HG02981 (cell line): ENCODE measurements at regions not wholly inside any gene's neighbourhood (a gene's known extent, or its start where the extent isn't known, plus 50 kb on each side); places are given as distances from the start of the nearest gene placed in this dataset.

Experiments
- ATAC-seq: cut with Tn5 transposase; IDR thresholded peaks from one replicate; pipeline ENCODE4 v1.9.1; 2021; ENCODE audit warnings: mild to moderate bottlenecking, moderate library complexity; ENCODE audit not compliant: unreplicated experiment

DNA sequence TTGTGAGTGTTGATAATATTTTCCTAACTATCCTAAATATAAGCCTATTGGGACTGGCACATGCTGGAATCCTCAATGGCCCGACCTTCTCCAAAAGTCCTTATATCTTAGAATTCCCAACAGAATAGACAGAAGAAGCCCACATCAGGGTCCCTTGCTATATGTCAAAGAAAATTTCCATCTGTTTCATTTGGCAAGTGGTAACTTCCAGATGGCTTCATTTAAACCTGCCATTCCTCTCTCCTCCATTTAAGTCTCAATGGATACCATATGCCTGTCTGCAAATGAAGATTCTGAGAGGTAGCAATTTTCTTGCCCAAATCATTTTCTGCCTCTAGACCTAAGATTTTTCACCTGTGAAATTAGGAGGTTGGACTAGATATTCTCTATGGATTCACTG, 73.1 kb upstream of the KCNA4 start:
- ATAC-seq = no peak

DNA sequence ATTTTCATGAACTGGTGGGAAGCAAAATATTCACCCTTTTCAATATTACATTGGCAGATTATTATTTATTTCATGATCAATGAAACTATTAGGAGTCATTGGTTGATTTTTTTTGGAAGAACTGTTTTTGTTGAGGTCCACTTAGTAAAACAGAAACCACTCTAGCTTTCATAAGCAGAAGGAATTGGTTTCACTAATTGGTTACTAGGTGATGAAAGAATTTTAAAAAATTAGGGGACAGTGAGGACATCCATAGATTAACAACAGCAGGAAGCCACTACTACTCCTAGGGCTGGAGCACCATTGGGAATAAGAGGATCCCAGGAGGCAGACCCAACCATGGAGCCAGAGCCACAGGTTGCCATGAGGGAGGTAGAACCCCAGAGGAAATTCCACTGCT, 74.4 kb upstream of the KCNA4 start:
- no peak for ATAC-seq

GRCh38 chr11:30091737-30092136, 74.9 kb upstream of the KCNA4 start:
- ATAC-seq = peak; percentile 76

DNA sequence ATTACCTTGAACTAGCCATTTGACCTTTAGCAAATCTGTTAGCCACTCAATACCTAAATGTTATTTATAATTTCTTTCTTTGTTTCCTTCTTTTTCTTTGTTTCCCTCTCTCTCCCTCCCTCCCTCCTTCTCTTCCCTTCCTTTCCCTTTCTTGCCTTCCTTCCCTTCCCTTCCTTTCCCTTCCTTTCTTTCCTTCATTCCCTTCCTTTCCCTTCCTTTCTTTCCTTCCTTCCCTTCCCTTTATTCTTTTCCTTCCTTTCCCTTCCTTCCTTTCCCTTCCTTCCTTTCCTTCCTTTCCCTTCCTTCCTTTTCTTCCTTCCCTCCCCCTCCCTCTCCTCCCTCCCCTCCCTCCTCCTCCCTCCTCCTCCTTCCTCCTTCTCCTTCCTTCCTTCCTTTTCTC, 75.7 kb upstream of the KCNA4 start:
- no peak for ATAC-seq

GRCh38 chr11:30100495-30100894, 83.7 kb upstream of the KCNA4 start:
- no peak for ATAC-seq

GRCh38 chr11:30106222-30107181, 89.7 kb upstream of the KCNA4 start:
- ATAC-seq = no peak

- ATAC-seq = no peak
Measured at GRCh38 chr11:30107899-30108298, 91.1 kb upstream of the KCNA4 start.

DNA sequence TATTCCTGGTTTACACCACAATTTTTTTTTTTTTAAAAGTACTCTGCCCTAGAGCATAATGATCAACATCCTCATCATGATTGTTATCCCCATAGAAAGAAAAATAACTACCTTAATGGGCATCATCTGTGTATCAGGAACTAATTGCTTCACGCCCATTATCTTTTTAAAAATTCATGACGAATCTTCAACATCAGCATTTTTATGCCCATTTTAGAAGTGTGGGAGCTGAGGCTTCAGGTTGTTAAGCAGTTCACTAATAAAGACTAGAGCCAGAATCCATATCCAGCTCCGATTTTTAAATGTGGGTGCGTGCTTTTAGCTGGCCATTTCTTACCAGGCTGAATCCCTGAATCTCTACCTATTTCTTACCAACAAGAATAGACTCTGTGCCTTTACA, 92.9 kb upstream of the KCNA4 start:
- ATAC-seq = no peak

GRCh38 chr11:30110691-30111090, 93.9 kb upstream of the KCNA4 start:
- no peak for ATAC-seq

DNA sequence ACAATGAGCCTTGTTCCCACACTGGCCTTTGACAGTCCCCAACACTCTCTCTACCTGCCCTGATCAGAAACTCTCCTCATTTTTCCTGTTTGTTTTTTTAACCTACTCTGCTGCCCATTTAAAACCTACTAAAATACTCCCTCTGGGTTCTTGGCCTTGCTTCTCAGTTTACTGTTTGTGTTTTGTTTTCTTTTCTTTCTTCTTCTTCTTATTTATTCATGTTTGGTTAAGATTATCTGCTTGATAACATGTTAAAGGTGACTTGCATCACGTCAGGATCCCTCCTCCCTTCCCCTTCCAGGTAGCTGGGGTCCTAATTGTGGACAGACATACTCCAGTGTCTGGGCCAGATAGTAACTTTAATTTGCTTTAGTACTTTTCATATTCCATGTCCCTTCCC, 95.0 kb upstream of the KCNA4 start:
- no peak for ATAC-seq

GRCh38 chr11:30113326-30113898, 96.6 kb upstream of the KCNA4 start:
- no peak for ATAC-seq

DNA sequence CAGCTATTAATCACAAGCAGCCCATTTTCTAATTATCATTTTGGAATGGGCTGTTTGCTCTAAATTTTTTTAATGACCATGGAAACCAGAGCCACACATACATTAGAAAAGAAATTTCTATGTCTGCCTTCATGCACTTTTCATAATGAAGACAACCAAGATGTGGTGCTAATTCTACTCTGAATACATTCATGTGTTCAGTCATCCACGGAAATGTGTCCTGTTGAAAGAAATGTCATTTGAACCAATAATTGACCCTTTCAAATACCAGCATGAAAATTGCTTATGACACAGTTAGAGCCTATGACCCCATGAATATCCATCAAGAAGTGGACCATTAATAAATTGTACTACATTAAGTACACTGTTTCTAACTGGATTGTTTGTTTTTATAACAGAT, 99.7 kb upstream of the KCNA4 start:
- no peak for ATAC-seq

DNA sequence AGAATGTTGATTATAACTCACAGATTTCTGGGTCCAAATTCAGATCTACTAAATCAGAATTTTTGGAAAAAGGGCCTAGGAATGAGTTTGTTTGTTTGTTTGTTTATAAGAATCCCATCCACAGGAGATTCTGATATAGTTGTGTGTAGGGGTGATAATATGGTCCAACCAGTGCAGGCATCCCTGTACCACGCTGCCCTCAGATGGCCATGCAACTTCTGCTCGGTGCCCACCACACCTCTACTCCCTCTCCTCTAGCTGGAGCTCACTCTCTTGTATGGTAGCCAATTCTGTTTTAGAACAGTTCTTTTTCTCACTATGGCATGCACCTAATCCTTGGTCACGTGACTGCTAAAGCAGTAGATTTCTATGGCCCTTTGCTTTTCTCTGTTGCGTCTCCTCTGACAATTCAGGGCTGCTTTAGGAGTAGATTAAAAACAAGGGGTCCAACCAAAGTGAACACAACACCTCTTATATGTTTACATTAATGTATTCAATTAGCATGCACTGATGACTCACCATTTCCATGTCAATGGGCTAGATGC, 103.3 kb upstream of the KCNA4 start:
- ATAC-seq = no peak

GRCh38 chr11:30125456-30125855, 105.4 kb upstream of the FSHB start:
- no peak for ATAC-seq

DNA sequence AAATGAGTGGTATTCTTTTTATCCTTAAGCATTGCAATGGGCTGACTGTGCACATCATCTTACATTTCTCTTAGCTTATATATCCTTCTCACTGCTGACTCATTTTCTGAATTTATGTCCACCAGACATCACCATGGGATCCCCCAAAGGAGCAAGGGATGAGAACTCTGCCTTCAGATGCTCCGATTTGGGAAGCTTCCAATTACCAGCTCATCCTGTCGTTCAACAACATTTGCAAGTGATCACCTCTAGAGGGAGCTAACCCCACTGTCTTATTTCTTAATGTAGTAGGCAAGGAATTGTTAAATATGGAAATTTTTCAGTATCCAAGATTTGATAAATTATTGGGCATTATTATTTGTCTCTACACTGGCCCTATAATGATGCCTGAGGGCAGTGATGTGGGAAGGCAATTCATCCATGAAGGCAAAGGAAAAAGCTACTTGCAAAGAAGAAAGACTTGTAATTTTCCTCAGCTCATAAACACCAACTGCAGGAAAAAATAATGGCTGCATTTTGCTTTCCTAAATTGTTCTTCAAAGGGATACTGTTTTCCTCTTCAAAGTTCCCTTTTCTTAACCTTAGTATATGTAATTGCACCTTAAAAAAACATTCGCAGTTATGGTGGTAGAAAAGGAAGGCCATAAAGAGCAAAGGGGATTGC, 102.4 kb upstream of the FSHB start:
- ATAC-seq = no peak

DNA sequence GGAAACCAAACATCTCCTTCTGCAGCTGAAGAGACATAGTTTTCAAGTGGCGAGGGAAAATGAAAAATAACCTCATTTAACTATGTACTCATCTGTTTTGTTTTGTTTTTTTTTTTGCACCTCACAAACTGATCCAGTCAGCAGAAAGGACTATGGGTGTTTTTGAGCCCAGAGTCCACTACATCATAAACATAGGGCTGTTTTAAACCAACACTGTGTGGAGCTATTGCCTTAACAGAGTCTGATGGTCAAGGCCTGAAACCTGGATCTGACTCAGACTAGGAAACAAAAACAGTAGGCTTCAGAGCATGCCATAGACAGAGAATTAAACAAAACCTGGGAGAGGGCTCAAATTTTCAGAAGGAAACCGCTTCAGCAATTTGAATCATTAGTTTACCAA, 99.3 kb upstream of the FSHB start:
- peak; percentile 60 for ATAC-seq

- ATAC-seq = no peak
Measured at GRCh38 chr11:30133281-30133680, 97.5 kb upstream of the FSHB start.

DNA sequence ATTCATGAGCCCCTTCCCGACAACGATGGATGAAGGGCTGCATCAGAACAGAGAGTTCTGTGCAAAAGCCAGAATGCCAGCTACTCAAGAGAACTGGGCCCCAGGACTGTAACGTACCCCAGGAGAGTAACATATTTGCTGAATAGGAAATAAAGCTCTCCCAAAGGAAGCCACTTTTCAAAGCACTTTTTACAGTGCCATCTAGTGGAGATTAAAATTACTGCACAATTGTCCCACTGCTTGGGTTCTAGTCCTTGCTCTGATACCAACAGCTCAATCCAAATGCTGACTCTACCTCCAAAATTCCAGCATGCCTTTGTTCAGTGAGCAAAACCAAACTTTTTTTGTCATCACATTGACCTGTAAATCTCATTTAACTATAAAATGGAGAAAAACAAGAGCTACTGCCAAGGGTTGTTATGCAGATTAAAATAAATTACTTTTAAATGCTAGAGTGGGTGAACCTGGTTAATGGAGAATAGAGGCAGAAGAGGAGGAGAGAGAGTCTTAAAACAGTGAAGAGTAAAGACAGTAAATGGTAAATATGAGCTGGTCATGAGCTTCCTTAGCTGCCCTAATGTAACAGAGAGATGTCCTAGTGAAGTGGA, 87.6 kb upstream of the FSHB start:
- ATAC-seq = peak; percentile 74

DNA sequence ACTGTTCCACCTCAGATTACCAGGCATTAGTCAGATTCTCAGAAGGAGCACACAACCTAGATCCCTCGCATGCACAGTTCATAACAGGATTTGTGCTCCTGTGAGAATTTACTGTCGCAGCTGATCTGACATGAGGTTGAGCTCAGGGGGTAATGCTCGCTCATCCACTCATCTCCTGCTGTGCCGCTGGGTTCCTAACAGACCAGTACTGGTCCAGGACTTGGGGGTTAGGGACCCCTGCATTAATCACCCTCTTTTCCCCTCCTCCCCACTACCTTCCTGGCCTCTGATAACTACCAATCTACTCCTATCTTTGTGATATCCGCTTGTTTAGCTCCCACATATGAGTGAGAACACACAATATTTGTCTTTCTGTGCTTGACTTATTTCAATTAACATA, 83.5 kb upstream of the FSHB start:
- ATAC-seq = no peak

DNA sequence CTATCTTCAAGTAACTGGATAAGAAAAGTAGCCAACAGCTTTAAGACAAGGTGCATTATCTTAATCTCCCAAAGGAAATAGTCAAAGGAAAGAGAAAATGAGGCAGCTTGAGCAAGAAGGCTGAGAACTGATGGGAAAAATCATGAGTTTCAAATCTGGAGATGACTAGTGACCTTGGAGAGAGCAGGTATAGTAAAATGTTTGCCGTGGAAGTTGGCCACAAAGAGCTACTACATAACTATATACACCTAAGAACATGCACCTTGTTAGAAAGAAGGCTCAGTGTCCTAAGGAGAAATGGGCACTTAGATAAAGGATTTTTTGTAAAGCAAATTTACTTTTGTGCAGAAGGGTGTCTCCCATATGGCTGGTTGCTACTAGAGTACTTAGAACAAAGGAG, 80.8 kb upstream of the FSHB start:
- no peak for ATAC-seq

DNA sequence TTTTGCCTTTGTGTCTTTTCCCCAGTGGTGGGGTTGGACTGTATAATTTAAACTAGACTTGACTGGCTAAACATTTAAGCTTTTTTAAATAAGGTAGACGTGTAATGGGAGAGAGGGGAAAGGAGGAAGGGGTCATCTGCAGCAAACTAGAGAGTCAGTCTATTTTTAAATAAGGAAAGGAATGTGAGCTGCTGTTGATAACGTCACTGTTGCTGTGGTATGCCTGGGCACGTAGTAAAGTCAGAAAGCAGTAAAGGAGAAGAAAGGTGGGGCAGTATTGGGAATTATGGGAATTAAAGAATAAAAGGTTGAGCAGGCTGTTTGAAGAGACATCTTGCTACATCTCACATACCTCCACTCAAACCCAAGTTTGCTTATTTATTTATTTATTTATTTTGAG, 80.4 kb upstream of the FSHB start:
- no peak for ATAC-seq
